HCT116 (cell line): ENCODE measurements at regions not wholly inside any gene's neighbourhood (a gene's known extent, or its start where the extent isn't known, plus 50 kb on each side); places are given as distances from the start of the nearest gene placed in this dataset.

Experiments used
- ATAC-seq: fragments of 200-7000 bp; cut with Tn5 transposase; 2 replicates; pipeline ENCODE4 v1.9.1; 2020; ENCODE audit warnings: mild to moderate bottlenecking, moderate library complexity
- BruUV-seq: library from RNA; stranded (reverse); fragments of 400-500 nt; replicated peaks from 2 replicates; lab custom pipeline; 2021; lab: Mats Ljungman, UMichigan
- CTCF ChIA-PET: fragments of 300-600 bp; sonication (Branson Sonifier 250); formaldehyde crosslinking; loops from one replicate; lab custom pipeline; 2021; ENCODE audit warnings: antibody characterized with exemption; lab: Charles Lee
- POLR2A ChIA-PET: fragments of 300-600, 350-600 bp; sonication (Branson Sonifier 250); formaldehyde crosslinking; loops from one replicate; lab custom pipeline; 2021; ENCODE audit warnings: antibody characterized with exemption; lab: Charles Lee
- RAD21 ChIA-PET, 2 experiments: fragments of 300-600 bp; sonication (Branson Sonifier 250); formaldehyde crosslinking; loops; one replicate each; lab custom pipeline; 2023; ENCODE audit warnings: low total read pairs in 2 of 2; ENCODE audit not compliant: uncharacterized antibody in 2 of 2, unreplicated experiment in 2 of 2, low non-redundant PET in 1 of 2; lab: Charles Lee
- DNase-seq: peaks from one replicate; pipeline ENCODE4 v3.0.0-alpha.2; 2010; ENCODE audit warnings: low read depth, low spot score
- H2AFZ ChIP-seq: fragments of 200-600 bp; shearing (Covaris generic), sonication (generic); 2 replicates; pipeline ENCODE4 v1.6.1; 2017; ENCODE audit warnings: low read depth, mixed run types, mixed read lengths, antibody characterized with exemption, low read length; ENCODE audit not compliant: poor library complexity, severe bottlenecking
- H3K27ac ChIP-seq: 2 replicates; pipeline ENCODE4 v1.5.1; 2012; ENCODE audit warnings: low read depth, low read length
- H3K27me3 ChIP-seq: fragments of 200-600 bp; sonication (generic); 2 replicates; pipeline ENCODE4 v1.6.1; 2016; ENCODE audit warnings: mixed run types, low read length, mixed read lengths; ENCODE audit not compliant: insufficient read depth
- H3K36me3 ChIP-seq, 2 experiments: fragments of 200-500 bp in 1 of 2; fragments of 200-600 bp in 1 of 2; sonication (Bioruptor generic) in 1 of 2; sonication (generic) in 1 of 2; 2 replicates each; pipeline versions ENCODE4 v1.5.1 to v1.6.1; 2014 to 2016; ENCODE audit warnings: low read length in 2 of 2, inconsistent platforms in 1 of 2, mixed read lengths in 1 of 2, mixed run types in 1 of 2; ENCODE audit not compliant: insufficient read depth in 2 of 2, control insufficient read depth in 1 of 2
- H3K4me1 ChIP-seq, 2 experiments: fragments of 200-600 bp in 1 of 2; sonication (generic) in 1 of 2; 2 replicates each; pipeline versions ENCODE4 v1.5.1 to v1.6.1; 2012 to 2017; ENCODE audit warnings: low read length in 2 of 2, inconsistent platforms in 1 of 2, mild to moderate bottlenecking in 1 of 2, mixed read lengths in 1 of 2, mixed run types in 1 of 2, moderate library complexity in 1 of 2; ENCODE audit not compliant: insufficient read depth in 2 of 2, control insufficient read depth in 1 of 2
- H3K4me2 ChIP-seq: fragments of 200-600 bp; sonication (generic); 2 replicates; pipeline ENCODE4 v1.6.1; 2017; ENCODE audit warnings: mixed run types, low read length, mixed read lengths
- H3K4me3 ChIP-seq, 2 experiments: fragments of 200-600 bp in 1 of 2; sonication (generic) in 1 of 2; replicated peaks in 1 of 2; 2 replicates each; pipeline ENCODE4 v1.5.1; 2011 to 2016; ENCODE audit warnings: low read length in 2 of 2, control low read depth in 1 of 2, low read depth in 1 of 2, mild to moderate bottlenecking in 1 of 2, mixed read lengths in 1 of 2, mixed run types in 1 of 2
- H3K79me2 ChIP-seq: fragments of 200-600 bp; sonication (generic); 2 replicates; pipeline ENCODE4 v1.6.1; 2017; ENCODE audit warnings: mild to moderate bottlenecking, mixed run types, low read length, moderate library complexity, mixed read lengths; ENCODE audit not compliant: insufficient read depth
- H3K9ac ChIP-seq: fragments of 200-600 bp; sonication (generic); 2 replicates; pipeline ENCODE4 v1.6.1; 2016; ENCODE audit warnings: low read length, mixed read lengths
- H3K9me2 ChIP-seq: fragments of 200-600 bp; sonication (generic), shearing (Covaris generic); 2 replicates; pipeline ENCODE4 v1.6.1; 2017; ENCODE audit warnings: mixed run types, mild to moderate bottlenecking, moderate library complexity; ENCODE audit not compliant: insufficient read depth
- H3K9me3 ChIP-seq, 2 experiments: fragments of 200-500 bp in 1 of 2; fragments of 200-600 bp in 1 of 2; sonication (Bioruptor generic) in 1 of 2; sonication (generic) in 1 of 2; 2 replicates each; pipeline ENCODE4 v1.6.1; 2014 to 2017; ENCODE audit warnings: low read length in 2 of 2, mixed read lengths in 2 of 2, inconsistent platforms in 1 of 2, low read depth in 1 of 2, mild to moderate bottlenecking in 1 of 2, mixed run types in 1 of 2, moderate library complexity in 1 of 2; ENCODE audit not compliant: control insufficient read depth in 1 of 2, insufficient read depth in 1 of 2
- H4K20me1 ChIP-seq: fragments of 200-600 bp; sonication (generic), shearing (Covaris generic); 2 replicates; pipeline ENCODE4 v1.6.1; 2017; ENCODE audit warnings: mixed run types, mild to moderate bottlenecking, moderate library complexity; ENCODE audit not compliant: insufficient read depth
- EGR1 ChIP-seq: IDR thresholded peaks from 2 replicates; pipeline ENCODE4 v1.6.1; 2012; ENCODE audit warnings: low read depth
- EZH2 ChIP-seq: fragments of 200-600 bp; sonication (generic); IDR thresholded peaks from 2 replicates; pipeline ENCODE4 v1.6.1; 2017; ENCODE audit warnings: antibody characterized with exemption, mixed run types
- EZH2phosphoT487 ChIP-seq: fragments of 200-600 bp; IDR thresholded peaks from 2 replicates; pipeline ENCODE4 v1.6.1; 2018; ENCODE audit warnings: antibody characterized with exemption, borderline replicate concordance
- FOSL1 ChIP-seq: IDR thresholded peaks from 2 replicates; pipeline ENCODE4 v1.6.1; 2012; ENCODE audit warnings: low read depth
- JUND ChIP-seq: IDR thresholded peaks from 2 replicates; pipeline ENCODE4 v1.6.1; 2012
- RAD21 ChIP-seq: IDR thresholded peaks from 2 replicates; pipeline ENCODE4 v1.6.1; 2012; ENCODE audit warnings: low read depth, mild to moderate bottlenecking
- SIN3A ChIP-seq: IDR thresholded peaks from 2 replicates; pipeline ENCODE4 v1.6.1; 2012; ENCODE audit warnings: low read depth
- SP1 ChIP-seq: IDR thresholded peaks from 2 replicates; pipeline ENCODE4 v1.6.1; 2012; ENCODE audit warnings: low read depth
- intact Hi-C: fragments of 100-400 bp; cut with micrococcal nuclease; formaldehyde crosslinking; loops from 2 replicates; pipeline ENCODE4 v1.10.0; 2022
- TF ChIP-seq, protein P1 (sequence below): IDR thresholded peaks from 2 replicates; pipeline ENCODE4 v1.6.1; 2012

DNA sequence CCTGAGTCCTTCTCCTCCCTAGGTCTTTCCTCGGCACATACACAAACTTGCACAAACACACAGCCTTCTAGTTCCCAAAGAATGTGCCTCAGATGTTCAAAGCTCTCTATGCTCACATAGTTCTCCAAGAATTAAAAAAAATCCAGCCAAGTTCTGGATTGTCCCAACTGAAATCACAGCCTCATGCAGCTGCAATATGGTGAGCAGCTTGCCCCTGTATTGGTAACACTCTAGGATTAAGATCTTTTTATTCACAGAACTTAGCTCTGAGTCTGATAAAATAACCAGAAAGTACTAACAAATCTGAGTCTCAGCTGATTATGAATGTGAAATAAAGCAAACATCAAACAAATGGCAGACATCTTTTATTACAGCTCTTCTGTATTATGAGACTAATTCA is 604.8 kb upstream of the PFKP start:
- Histone ChIP-seq H3K4me3 (no peak overlapping the region), H3K36me3 (no peaks in the 10 kb centered on the region), H2AFZ (no peak overlapping the region), H3K27me3 (no peaks in the 10 kb centered on the region), H3K27ac (no peak overlapping the region), H4K20me1 (no peaks in the 10 kb centered on the region), H3K9me3 (peaks cover 1 to 12% of the 10 kb centered on the region in 2 experiments; a peak in 2 of 4 replicates), H3K9me2 (no peaks in the 10 kb centered on the region), H3K79me2 (no peaks in the 10 kb centered on the region), H3K9ac (no peak overlapping the region), H3K4me2 (no peak overlapping the region), H3K4me1 (no peaks in the 10 kb centered on the region)
- no peak for DNase-seq
- ChIA-PET RAD21 (no interaction called here), POLR2A (no interaction called here), CTCF (no interaction called here)
- intact Hi-C loops, result no loop called here
- no TSS peak for BruUV-seq
- TF ChIP-seq EZH2phosphoT487 (no peak), SP1 (no peak), EZH2 (no peak), SIN3A (no peak), RAD21 (no peak), JUND (no peak), EGR1 (no peak)
- TF ChIP-seq, protein P1, sequence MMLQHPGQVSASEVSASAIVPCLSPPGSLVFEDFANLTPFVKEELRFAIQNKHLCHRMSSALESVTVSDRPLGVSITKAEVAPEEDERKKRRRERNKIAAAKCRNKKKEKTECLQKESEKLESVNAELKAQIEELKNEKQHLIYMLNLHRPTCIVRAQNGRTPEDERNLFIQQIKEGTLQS, result no peak
- ATAC-seq, result no peak

DNA sequence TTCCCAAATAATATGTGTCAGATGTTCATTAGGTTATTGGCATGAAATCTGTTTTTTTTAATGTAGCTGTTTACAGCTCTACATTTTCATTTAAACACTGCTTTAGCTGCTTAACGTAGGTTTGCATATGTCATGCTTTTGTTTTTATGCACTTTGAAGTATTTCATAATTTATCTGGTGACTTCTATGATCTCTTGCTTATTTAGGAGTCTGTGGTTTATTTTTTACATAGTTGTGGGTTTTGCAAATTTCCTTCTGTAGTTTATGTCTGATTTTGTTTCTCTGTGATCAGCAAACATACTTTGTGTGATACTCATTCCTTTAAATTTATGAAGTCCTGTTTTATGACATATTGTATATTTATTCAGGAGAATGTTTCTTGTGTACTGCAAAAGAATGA is 606.5 kb upstream of the PFKP start:
- no peaks in the 10 kb centered on the region for H3K4me1 ChIP-seq
- H3K36me3 ChIP-seq, result no peaks in the 10 kb centered on the region
- no peaks in the 10 kb centered on the region for H3K79me2 ChIP-seq
- H3K9ac ChIP-seq, result no peak overlapping the region
- CTCF ChIA-PET, result no interaction called here
- no TSS peak for BruUV-seq
- no peaks in the 10 kb centered on the region for H3K27me3 ChIP-seq
- intact Hi-C loops, result no loop called here
- DNase-seq, result no peak
- no peak overlapping the region for H3K4me3 ChIP-seq
- TF ChIP-seq FOSL1, result no peak
- TF ChIP-seq, all 23 proteins: peak for 0
- Histone ChIP-seq H2AFZ (no peak overlapping the region), H3K27ac (no peak overlapping the region), H3K9me3 (peaks cover 4 to 14% of the 10 kb centered on the region in 2 experiments; a peak in 2 of 4 replicates), H3K9me2 (no peaks in the 10 kb centered on the region), H3K4me2 (no peak overlapping the region), H4K20me1 (no peaks in the 10 kb centered on the region)
- ChIA-PET RAD21 (no interaction called here), POLR2A (no interaction called here)
- no peak for ATAC-seq
